SK-N-SH treated with all-trans-retinoic acid at 6 μM for 48 hours (cell line): ENCODE measurements at regions not wholly inside any gene's neighbourhood (a gene's known extent, or its start where the extent isn't known, plus 50 kb on each side); places are given as distances from the start of the nearest gene placed in this dataset.

ENCODE experiments used
- ATAC-seq: fragments of 200-7000 bp; cut with Tn5 transposase; 3 replicates; pipeline ENCODE4 v1.9.1; 2020; ENCODE audit warnings: mild to moderate bottlenecking, moderate library complexity
- ARNTL ChIP-seq: fragments of 450-650 bp; formaldehyde crosslinking; IDR thresholded peaks from 2 replicates; pipeline ENCODE4 v1.5.0; 2020; ENCODE audit warnings: low read depth, mild to moderate bottlenecking, moderate library complexity, borderline replicate concordance
- BACH2 ChIP-seq: fragments of 250-450 bp; sonication (Bioruptor Pico); IDR thresholded peaks from 2 replicates; pipeline ENCODE4 v1.9.0; 2021; ENCODE audit warnings: mild to moderate bottlenecking, borderline replicate concordance
- CSDC2 ChIP-seq: fragments of 250-450 bp; sonication (Bioruptor Pico); IDR thresholded peaks from 2 replicates; pipeline ENCODE4 v1.5.0; 2020; ENCODE audit warnings: mild to moderate bottlenecking, moderate library complexity
- ESRRG ChIP-seq: fragments of 250-450 bp; sonication (Bioruptor Pico); IDR thresholded peaks from 2 replicates; pipeline ENCODE4 v1.6.1; 2021; ENCODE audit warnings: mild to moderate bottlenecking
- GLIS3 ChIP-seq: fragments of 250-450 bp; sonication (Bioruptor Pico); IDR thresholded peaks from 2 replicates; pipeline ENCODE4 v1.5.0; 2020; ENCODE audit warnings: mild to moderate bottlenecking, moderate library complexity
- ISL1 ChIP-seq: fragments of 250-450 bp; sonication (Bioruptor Pico); IDR thresholded peaks from 2 replicates; pipeline ENCODE4 v2.1.2; 2022; ENCODE audit warnings: mild to moderate bottlenecking, moderate library complexity
- PATZ1 ChIP-seq: fragments of 250-450 bp; sonication (Bioruptor Pico); IDR thresholded peaks from 2 replicates; pipeline ENCODE4 v1.8.0; 2020; ENCODE audit warnings: mild to moderate bottlenecking, moderate library complexity, borderline replicate concordance
- PPARA ChIP-seq: fragments of 250-450 bp; sonication (Bioruptor Pico); IDR thresholded peaks from 2 replicates; pipeline ENCODE4 v1.5.0; 2020; ENCODE audit warnings: mild to moderate bottlenecking, borderline replicate concordance
- RARB ChIP-seq: fragments of 250-450 bp; sonication (Bioruptor Pico); IDR thresholded peaks from 2 replicates; pipeline ENCODE4 v1.8.0; 2021; ENCODE audit warnings: mild to moderate bottlenecking, moderate library complexity
- SNAI2 ChIP-seq: fragments of 250-450 bp; sonication (Bioruptor Pico); IDR thresholded peaks from 2 replicates; pipeline ENCODE4 v1.5.0; 2020; ENCODE audit warnings: mild to moderate bottlenecking, moderate library complexity
- TCF4 ChIP-seq: fragments of 250-450 bp; sonication (Bioruptor Pico); IDR thresholded peaks from 2 replicates; pipeline ENCODE4 v1.8.0; 2021; ENCODE audit warnings: mild to moderate bottlenecking, moderate library complexity, borderline replicate concordance
- TOX ChIP-seq: fragments of 250-450 bp; sonication (Bioruptor Pico); IDR thresholded peaks from 2 replicates; pipeline ENCODE4 v1.8.0; 2021; ENCODE audit warnings: mild to moderate bottlenecking, moderate library complexity, borderline replicate concordance
- ZC3H10 ChIP-seq: fragments of 250-450 bp; sonication (Bioruptor Pico); IDR thresholded peaks from 2 replicates; pipeline ENCODE4 v1.5.1; 2021; ENCODE audit warnings: mild to moderate bottlenecking, moderate library complexity
- ZFP3 ChIP-seq: fragments of 250-450 bp; sonication (Bioruptor Pico); IDR thresholded peaks from 2 replicates; pipeline ENCODE4 v1.5.0; 2020; ENCODE audit warnings: mild to moderate bottlenecking, moderate library complexity
- ZFP30 ChIP-seq: fragments of 450-650 bp; formaldehyde crosslinking; IDR thresholded peaks from 2 replicates; pipeline ENCODE4 v1.5.0; 2022; ENCODE audit warnings: mild to moderate bottlenecking, moderate library complexity
- ZNF565 ChIP-seq: fragments of 450-650 bp; formaldehyde crosslinking; conservative IDR thresholded peaks from 2 replicates; pipeline ENCODE4 v1.5.0; 2020; ENCODE audit warnings: low read depth, mild to moderate bottlenecking, moderate library complexity
- ZNF8 ChIP-seq: fragments of 450-650 bp; formaldehyde crosslinking; IDR thresholded peaks from 2 replicates; pipeline ENCODE4 v1.5.0; 2020; ENCODE audit warnings: mild to moderate bottlenecking, moderate library complexity
- TF ChIP-seq, protein P1 (sequence below): fragments of 250-450 bp; sonication (Bioruptor Pico); IDR thresholded peaks from 2 replicates; pipeline ENCODE4 v1.5.1; 2021; ENCODE audit warnings: mild to moderate bottlenecking, moderate library complexity
- TF ChIP-seq, protein P2 (sequence below): fragments of 250-450 bp; sonication (Bioruptor Pico); IDR thresholded peaks from 2 replicates; pipeline ENCODE4 v1.8.0; 2021; ENCODE audit warnings: low read depth, mild to moderate bottlenecking, moderate library complexity, borderline replicate concordance
- TF ChIP-seq, protein P3 (sequence below): fragments of 250-450 bp; sonication (Bioruptor Pico); IDR thresholded peaks from 2 replicates; pipeline ENCODE4 v1.5.0; 2020; ENCODE audit warnings: mild to moderate bottlenecking, moderate library complexity
- TF ChIP-seq, protein P4 (sequence below): fragments of 250-450 bp; sonication (Bioruptor Pico); IDR thresholded peaks from 2 replicates; pipeline ENCODE4 v1.5.1; 2020; ENCODE audit warnings: low read depth, mild to moderate bottlenecking, moderate library complexity

DNA sequence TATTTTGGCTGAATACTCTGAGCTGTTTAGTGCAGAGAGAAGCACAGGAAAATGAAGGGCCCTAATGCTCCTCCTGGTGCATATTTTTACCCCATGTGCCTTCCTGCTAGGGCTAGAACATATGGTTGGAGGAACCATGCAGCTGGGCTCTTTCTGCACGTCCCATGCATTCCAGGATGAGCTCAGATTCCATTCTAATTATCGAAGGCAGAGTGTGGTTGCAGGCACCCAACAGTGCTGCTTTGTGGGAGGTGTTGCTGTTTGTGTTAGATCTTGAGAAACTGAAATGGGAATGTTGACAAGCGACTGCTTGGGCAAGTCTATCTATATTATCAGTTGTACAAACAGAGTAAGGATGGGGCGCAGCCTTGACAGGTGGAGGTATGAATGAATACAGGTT, 419.5 kb downstream of the DHX35 start:
- no peak for ATAC-seq
- TF ChIP-seq RARB (CRISPR knock-in tag) (no peak), ISL1 (no peak)
- TF ChIP-seq, all 23 proteins: peak for 0

DNA sequence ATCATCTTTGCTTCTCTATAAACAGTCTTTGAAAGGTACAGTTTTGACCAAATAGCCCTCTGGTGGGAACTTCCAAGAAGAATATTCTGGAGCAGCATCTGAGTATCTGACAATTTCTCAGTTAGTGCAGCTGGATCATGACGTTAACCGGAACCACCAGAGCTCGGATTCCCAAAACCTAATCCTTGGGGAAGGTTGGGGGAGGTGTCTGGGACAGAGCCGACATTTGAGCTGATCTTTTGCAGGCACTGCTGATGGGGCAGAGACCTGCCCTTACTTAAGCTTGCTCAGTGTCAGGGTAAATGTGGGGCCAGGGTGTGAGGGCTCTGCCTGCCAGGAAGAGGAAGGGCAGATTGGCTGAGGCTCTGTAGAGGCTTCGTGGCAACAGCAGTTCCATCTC, 416.6 kb downstream of the DHX35 start:
- TF ChIP-seq ISL1 (no peak), TOX (no peak), SNAI2 (no peak), PPARA (no peak), ZC3H10 (CRISPR knock-in tag) (no peak), ZFP3 (CRISPR knock-in tag) (no peak)
- ATAC-seq, result no peak

GRCh38 chr20:39376788-39377187, 414.6 kb downstream of the DHX35 start:
- no peak for ATAC-seq
- TF ChIP-seq ZFP3 (CRISPR knock-in tag) (no peak), ZNF565 (CRISPR knock-in tag) (no peak), ZFP30 (CRISPR knock-in tag) (no peak), SNAI2 (no peak), RARB (CRISPR knock-in tag) (no peak), ARNTL (CRISPR knock-in tag) (no peak), CSDC2 (CRISPR knock-in tag) (no peak), ISL1 (no peak), ZNF8 (CRISPR knock-in tag) (no peak), BACH2 (CRISPR knock-in tag) (no peak)
- TF ChIP-seq, protein P1, sequence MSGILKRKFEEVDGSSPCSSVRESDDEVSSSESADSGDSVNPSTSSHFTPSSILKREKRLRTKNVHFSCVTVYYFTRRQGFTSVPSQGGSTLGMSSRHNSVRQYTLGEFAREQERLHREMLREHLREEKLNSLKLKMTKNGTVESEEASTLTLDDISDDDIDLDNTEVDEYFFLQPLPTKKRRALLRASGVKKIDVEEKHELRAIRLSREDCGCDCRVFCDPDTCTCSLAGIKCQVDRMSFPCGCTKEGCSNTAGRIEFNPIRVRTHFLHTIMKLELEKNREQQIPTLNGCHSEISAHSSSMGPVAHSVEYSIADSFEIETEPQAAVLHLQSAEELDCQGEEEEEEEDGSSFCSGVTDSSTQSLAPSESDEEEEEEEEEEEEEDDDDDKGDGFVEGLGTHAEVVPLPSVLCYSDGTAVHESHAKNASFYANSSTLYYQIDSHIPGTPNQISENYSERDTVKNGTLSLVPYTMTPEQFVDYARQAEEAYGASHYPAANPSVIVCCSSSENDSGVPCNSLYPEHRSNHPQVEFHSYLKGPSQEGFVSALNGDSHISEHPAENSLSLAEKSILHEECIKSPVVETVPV (CRISPR knock-in tag), result no peak
- TF ChIP-seq, protein P2, sequence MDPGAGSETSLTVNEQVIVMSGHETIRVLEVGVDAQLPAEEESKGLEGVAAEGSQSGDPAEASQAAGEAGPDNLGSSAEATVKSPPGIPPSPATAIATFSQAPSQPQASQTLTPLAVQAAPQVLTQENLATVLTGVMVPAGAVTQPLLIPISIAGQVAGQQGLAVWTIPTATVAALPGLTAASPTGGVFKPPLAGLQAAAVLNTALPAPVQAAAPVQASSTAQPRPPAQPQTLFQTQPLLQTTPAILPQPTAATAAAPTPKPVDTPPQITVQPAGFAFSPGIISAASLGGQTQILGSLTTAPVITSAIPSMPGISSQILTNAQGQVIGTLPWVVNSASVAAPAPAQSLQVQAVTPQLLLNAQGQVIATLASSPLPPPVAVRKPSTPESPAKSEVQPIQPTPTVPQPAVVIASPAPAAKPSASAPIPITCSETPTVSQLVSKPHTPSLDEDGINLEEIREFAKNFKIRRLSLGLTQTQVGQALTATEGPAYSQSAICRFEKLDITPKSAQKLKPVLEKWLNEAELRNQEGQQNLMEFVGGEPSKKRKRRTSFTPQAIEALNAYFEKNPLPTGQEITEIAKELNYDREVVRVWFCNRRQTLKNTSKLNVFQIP, result no peak
- TF ChIP-seq, protein P3, sequence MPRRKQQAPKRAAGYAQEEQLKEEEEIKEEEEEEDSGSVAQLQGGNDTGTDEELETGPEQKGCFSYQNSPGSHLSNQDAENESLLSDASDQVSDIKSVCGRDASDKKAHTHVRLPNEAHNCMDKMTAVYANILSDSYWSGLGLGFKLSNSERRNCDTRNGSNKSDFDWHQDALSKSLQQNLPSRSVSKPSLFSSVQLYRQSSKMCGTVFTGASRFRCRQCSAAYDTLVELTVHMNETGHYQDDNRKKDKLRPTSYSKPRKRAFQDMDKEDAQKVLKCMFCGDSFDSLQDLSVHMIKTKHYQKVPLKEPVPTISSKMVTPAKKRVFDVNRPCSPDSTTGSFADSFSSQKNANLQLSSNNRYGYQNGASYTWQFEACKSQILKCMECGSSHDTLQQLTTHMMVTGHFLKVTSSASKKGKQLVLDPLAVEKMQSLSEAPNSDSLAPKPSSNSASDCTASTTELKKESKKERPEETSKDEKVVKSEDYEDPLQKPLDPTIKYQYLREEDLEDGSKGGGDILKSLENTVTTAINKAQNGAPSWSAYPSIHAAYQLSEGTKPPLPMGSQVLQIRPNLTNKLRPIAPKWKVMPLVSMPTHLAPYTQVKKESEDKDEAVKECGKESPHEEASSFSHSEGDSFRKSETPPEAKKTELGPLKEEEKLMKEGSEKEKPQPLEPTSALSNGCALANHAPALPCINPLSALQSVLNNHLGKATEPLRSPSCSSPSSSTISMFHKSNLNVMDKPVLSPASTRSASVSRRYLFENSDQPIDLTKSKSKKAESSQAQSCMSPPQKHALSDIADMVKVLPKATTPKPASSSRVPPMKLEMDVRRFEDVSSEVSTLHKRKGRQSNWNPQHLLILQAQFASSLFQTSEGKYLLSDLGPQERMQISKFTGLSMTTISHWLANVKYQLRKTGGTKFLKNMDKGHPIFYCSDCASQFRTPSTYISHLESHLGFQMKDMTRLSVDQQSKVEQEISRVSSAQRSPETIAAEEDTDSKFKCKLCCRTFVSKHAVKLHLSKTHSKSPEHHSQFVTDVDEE, result no peak

DNA sequence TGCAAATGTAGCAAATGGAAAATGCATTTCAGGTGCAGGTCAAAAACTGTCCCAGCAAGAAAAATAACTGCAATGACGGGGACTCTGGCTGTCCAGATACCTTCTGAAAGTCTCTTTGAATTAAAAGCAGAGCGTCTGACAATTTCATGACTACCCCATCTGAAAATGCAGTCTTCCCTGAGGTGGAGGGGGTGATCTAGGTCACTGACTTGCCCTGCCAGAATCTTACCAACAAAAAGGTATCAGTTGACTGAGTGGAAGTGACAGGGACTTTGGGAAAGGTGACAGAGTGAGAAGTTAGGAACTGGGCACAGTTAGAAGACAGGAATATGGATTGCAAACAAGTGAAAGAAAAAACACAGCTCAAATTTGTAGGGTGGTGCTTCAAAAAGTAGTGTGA, 402.2 kb downstream of the DHX35 start:
- no peak for ATAC-seq
- no peak for TF ChIP-seq SNAI2
- no peak for TF ChIP-seq CSDC2 (CRISPR knock-in tag)
- no peak for TF ChIP-seq ZC3H10 (CRISPR knock-in tag)
- TF ChIP-seq TCF4 (CRISPR knock-in tag), result no peak
- no peak for TF ChIP-seq PATZ1 (CRISPR knock-in tag)
- TF ChIP-seq PPARA, result no peak
- no peak for TF ChIP-seq ARNTL (CRISPR knock-in tag)
- TF ChIP-seq ISL1, result no peak
- TF ChIP-seq GLIS3 (CRISPR knock-in tag), result no peak
- TF ChIP-seq, protein P4, sequence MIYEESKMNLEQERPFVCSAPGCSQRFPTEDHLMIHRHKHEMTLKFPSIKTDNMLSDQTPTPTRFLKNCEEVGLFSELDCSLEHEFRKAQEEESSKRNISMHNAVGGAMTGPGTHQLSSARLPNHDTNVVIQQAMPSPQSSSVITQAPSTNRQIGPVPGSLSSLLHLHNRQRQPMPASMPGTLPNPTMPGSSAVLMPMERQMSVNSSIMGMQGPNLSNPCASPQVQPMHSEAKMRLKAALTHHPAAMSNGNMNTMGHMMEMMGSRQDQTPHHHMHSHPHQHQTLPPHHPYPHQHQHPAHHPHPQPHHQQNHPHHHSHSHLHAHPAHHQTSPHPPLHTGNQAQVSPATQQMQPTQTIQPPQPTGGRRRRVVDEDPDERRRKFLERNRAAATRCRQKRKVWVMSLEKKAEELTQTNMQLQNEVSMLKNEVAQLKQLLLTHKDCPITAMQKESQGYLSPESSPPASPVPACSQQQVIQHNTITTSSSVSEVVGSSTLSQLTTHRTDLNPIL (CRISPR knock-in tag), result no peak
- no peak for TF ChIP-seq ESRRG (CRISPR knock-in tag)
